Femur (tissue), 1 donor: ENCODE measurements at regions not wholly inside any gene's neighbourhood (a gene's known extent, or its start where the extent isn't known, plus 50 kb on each side); places are given as distances from the start of the nearest gene placed in this dataset.
"Not testable (repeated sequence)": the region's sequence is repeated elsewhere in the genome, so short reads cannot be mapped to it uniquely, and the experiment has no call there.

Experiments used
- DNase-seq: peaks from one replicate; pipeline ENCODE4 v3.0.0-alpha.2; 2017

DNA sequence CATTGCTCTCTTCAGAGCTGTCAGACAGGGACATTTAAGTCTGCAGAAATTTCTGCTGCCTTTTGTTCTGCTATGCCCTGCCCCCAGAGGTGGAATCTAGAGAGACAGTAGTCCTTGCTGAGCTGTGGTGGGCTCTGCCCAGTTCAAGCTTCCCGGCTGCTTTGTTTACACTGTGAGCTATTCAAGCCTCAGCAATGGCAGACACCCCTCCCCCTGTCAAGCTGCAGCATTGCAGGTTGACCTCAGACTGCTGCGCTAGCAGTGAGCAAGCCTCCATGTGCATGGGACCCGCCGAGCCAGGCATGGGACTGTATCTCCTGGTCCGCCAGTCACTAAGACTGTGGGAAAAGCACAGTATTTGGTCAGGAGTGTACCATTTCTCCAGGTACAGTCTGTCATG lies 53.6 kb upstream of the MAPK10 start:
- not testable (repeated sequence) for DNase-seq

DNA sequence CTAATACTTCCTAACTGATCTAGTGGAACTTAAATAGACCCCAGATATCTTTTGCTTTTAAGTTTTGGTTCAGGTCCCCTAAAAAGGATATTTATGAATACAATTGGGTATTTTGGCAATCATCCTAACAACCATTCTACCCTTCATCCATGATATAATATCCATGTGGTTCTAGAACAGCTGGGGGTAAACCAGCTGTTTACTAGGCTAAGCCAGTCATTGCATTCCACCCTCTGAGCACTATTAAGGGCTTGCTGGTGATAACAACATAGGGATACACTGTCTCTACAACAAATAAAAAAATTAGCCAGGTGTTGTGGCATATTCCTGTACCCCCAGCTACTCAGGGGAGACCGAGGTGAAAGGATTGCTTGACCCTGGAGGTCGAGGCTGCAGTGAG lies 54.8 kb upstream of the MAPK10 start:
- no peak for DNase-seq

DNA sequence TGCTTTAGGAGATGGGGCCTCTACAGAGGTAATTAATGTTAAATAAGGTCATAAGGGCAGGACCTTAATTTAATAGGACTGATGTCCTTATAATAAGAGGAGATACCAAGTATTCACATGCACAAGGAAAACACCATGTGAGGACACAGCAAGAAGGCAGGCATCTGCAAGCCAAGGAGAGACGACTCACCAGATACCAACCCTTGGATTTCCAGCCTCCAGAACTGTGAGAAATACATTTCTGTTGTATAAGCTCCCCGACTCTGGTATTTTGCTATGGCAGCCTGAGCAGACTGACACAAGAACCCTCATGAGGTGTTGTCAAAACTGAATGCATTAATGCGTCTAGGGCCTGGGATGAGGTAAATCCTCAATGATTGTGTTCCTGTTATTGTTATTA lies 56.2 kb upstream of the MAPK10 start:
- DNase-seq, result no peak

DNA sequence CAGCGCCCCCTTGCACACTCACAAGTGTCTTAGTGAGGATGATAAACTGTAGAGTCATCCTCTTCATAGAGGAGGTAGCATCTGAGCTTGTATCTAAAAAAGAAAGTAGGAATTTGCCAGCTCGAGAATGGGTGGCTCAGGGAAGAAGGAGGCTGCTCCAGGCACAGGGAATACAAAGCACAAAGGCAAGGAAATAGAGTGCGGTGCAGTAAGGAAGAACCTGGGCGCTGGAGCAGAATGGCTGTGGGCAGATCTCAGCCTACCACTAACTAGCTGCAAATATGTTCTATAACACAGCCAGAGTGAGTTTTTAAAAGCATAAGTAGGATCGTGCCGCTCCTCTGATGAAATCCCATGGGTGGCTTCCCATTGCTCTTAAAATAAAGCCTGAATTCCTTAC lies 61.6 kb upstream of the MAPK10 start:
- DNase-seq, result no peak

DNA sequence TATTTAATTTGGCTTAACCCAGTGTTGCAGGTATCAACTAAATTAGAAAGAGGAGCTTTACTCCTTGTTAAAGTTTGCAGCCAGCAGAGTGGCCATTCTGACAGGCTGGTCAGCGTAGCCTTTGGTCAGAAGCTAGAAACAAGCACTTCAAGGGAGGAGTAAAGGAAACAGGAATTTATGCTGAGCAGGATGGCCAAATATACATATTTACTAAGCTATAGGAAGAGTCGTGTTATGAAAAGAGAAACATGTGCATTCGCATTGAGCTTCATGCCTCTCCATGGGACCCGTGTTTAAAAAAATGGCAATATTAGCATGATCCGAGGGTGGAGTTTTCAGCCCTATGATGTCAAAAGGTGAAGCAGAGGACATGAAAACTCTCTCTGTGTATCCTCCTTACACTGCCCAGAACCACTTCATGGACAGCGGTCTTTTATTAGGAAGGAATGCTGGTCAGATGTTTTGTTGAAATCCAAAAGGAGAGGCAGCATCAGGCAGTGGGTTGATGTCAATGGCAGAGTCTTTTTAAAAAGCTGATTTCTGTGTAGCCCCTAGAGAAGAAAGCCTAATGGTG lies 71.8 kb upstream of the MAPK10 start:
- no peak for DNase-seq

DNA sequence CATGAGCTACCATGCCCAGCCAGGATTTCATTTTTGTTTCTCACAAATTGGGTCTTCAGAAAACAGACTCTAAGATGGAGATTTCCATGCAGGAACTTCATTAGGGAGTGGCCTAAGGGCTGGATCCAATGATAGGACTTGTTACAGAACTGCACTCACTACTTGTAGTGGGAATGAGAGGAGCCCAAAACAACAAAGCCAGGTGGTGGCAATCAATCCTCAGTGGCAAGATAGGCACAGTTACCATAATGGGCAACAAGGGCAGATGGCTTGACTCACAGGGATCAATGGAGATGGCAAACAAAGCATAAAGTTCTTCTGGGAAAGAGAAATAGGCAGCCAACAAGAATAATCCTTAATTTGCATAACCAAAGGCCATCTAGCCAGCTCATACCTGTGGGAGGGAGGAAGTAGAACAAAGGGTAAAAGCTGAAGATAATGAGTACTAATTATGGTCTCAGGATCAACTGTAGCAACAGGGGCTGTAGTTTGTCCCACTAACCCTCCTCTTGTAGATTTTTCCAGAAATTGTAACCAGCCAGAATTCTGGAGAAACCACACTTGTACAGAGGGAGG lies 72.8 kb upstream of the MAPK10 start:
- DNase-seq, result no peak

DNA sequence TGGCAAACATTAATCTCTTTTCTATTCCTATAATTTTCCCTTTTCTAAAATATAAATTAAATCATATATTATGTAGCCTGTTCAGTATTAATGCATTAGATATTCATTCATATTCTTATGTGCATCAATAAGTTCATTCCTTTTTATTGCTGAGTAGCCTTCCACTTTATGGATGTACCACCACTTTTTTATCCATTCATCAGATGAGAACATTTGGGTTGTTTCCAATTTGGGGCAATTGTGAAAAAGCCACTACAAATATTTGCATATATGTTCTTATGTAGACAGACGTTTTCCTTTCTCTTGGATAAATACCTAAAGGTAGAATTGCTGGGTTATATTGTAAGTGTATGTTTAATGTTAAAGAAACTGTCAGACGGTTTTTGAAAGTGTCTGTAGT lies 79.4 kb upstream of the MAPK10 start:
- no peak for DNase-seq

DNA sequence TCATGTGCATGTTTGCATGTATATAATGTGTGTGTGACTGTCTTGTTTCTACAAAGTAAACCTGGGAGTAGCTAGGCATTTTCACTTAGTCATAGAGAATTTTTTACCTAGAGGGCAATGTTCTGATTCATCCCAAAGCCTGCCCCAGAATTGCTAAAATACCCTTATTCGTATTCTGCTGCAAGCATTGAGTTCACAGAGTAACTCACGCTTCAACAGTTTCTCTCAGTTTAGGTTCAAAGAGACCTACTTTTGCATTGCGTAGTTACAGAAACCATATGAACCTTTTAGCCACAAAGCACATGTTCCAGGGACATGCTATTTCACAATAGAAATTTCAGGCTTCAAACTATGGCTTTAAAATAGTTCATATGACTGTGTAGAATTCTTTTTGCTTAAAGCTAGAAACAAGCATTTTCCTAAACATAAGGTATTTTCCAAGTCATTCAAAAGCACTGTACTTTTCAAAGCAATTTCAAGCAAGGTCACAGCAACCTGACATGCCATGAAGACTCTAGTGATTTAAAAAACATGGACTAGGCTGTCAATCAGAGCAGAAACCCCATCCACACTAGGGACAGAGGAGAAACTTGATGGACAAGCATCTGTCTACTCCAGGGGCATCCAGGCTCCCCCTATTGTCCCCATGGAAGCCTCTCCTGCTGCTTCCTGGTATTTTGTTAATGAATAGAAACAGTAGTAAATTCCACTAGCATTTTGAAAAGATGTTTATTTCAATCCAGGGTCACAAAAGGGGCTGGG lies 81.5 kb upstream of the MAPK10 start:
- DNase-seq, result no peak

DNA sequence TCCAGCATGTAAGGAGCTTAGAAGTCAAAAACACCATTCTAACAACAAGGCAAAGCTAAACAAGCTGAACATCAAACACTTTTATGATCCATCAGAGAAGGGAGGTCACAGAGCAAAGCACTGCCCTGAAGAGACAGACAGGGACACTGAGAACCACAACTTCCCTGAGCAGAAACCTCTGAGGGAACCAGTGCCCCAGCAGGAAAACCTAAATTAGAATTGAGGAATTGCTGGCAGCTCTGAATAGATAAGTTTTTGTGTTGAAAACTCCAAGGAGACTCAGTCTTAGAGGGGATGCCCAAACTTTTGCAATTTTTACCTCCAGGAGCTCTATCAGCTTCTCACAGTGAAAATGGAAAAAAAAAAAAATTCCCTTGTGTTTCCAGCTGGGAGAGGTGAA lies 83.0 kb upstream of the MAPK10 start:
- DNase-seq, result no peak

DNA sequence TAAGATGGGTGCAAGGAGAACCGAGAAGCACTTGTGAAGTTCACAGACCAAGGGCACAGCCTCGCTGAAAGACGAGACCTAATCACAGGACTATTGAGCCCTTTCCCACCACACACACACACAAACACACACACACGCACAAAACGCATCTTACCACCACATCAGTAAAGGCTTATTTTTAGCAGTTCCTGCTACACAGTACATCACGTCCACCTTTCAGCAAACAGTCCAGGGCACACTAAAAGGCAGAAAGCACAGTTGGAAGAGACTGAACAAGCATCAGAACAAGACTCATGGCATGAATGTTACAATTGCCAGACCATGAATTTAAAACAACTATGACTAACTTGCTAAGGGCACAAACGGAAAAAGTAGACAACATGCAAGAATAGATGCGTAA lies 83.6 kb upstream of the MAPK10 start:
- DNase-seq, result no peak

DNA sequence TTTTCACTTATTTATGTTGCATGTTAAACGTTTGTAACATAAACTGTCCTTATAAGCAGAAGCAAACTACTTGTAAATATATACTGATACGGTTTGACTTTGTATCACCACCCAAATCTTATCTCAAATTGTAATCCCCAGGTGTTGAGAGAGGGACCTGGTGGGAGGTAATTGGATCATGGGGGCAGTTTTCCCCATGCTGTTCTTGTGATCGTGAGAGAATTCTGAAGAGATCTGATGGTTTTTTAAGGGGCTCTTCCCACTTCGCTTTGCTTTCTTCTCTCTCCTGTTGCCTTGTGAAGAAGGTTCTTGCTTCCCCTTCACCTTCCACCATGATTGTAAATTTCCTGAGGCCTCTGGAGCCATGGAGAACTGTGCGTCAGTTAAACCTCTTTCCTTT lies 87.1 kb upstream of the MAPK10 start:
- no peak for DNase-seq

DNA sequence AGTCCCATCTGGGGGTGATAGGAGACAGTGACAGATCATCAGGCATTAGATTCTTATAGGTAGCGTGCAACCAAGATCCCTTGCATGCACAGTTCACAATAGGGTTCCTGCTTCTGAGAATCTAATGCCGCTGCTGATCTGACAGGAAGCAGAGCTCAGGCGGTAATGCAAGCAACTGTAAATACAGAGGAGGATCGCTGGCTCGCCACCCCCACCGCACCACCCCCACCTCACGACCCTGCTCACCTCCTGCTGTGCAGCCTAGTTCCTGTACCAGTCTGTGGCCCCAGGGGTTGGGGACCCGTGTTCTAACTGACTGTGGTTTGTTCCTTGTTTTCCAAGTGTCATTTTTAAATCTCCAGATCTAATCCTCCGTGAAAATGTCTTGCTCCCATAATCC lies 89.0 kb upstream of the MAPK10 start:
- DNase-seq, result no peak

DNA sequence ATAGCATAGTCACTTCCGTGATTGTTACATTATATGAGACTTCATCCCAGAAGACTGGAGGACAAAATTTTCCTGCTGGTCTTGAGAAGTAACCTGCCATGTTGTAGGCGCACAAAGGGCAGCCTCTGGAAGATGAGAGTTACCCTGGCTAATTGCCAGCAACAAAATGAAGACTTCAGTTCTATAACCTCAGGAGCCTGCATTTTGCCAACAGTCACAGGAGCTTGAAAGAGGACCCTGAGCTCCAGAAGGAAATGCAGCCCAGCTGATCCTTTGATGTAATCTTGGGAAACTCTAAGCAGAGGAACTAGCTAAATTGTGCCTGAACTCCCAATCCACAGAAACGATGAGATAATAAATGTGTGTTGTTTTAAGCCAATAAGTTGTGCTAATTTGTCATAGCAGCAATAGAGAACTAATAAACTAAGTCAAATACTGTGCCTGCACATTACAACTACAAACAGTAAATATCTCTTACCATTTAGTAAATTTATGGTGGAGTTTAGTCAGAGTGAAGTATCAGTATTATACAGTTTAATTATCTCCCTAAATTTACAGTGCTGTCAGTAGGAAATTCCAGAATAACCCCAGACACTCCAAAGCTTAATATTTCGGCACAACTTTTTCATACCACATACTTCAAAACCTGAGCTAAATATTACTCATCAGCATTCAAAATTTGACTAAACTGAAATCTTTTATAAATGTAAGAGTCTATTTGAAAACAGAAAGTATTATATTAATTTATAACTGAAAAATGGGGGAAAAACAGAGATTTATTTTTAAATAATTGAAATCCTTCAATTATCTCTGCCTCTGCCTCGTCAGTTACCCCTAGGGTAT lies 90.1 kb upstream of the MAPK10 start:
- DNase-seq, result no peak

DNA sequence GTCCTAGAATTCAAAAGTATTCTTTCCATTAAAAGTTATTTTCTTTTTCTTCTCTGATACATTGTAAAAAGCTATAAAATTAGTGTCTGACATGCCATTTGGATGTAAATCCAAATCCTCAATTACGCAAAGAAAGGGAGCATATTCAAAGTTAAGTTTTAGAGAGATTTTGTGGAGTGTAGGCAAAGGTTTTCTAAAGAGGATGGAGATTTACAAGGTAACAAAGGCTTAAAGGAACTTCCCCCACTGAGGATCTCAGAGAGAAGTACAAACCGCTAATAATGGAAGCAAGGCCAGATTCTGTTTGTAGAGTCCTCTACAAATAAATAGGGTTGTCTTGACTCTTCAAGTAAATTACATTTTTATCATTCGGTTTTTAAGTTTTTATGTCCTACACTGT lies 91.0 kb upstream of the MAPK10 start:
- no peak for DNase-seq

DNA sequence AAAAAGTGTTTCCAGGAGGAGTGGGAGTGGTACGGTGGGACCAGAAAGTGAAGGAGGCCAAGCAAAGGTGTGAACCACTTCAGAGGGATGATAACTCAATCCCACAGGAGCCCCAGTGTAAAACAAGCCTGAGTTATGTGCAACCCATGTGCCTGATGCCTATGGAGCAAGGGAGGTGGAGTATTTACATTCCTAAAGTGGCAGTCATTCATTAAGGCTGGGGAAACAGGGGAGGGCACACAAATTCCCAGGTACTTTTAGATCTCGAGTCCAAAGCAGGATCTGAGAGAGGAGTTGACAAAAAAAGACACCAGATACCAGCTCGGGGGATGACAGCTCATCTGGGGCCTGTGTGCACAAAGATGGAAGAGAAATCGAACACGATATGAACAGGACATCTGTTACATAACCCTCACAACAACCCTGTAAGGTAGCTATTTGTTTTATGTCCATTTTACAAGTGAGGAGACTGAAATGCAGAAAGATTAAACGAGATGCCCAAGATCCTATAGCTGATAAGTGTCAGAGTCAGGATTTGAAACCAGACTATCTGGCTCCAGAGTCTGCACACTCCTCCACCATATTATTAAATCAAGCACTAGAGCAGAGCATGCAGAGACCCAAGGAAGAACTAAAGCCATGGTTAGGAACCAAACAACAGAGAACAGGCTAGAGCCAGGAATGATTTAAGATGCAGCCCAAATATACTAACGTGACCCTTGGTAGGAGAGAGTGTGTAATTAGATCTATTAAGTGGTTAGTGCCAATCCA lies 91.9 kb upstream of the MAPK10 start:
- DNase-seq, result no peak

DNA sequence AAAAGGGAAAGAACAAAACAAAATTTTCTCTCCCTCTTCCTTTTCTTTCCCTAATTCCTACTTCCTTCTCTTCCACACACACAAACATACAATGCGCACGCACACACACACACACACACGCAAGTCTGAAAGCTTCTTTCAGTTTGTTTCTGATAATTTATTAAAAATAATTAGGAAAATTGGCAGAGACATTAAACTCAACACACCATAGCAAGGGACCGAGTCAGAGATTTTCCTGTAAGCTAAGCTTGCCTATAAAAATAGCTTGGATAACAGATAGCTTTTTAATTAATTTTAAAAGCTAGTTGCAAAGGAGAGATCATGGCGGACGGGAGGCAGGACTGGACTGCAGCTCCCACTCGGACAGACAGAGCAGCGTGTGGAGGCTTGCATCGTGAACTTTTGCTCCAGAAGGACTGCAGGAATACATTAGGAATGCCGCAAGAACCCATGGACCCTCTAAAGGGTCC lies 92.6 kb upstream of the MAPK10 start:
- DNase-seq, result no peak

DNA sequence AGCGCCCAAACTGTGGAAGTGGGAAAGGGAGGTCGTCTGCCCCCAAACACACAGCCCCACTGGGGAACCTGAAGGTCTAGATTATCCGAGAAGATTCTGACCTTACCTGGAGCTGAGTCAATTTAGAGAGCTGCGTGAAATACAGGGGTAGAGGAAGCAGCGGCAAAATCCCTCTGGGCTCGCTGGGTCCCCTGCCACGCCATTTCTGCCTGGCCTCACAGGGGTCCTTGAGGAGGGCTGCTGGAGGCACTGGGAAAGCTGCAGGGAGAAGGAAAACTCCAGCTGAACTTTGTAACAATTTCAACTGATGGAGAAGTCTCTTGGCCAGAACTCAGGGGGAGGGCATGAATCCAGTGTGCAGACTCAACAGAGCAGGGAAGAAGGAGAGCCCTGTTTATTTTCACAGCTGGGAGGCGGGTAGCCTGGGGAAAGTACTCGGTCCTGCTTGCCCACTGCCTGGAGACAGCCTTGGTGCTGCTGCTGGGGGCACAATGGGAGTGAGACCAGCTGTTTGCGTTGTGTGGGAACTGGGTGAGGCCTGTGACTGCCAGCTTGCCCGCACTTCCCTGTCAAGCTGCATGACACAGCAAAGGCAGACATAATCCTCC lies 93.2 kb upstream of the MAPK10 start:
- DNase-seq, result peak; percentile 46

DNA sequence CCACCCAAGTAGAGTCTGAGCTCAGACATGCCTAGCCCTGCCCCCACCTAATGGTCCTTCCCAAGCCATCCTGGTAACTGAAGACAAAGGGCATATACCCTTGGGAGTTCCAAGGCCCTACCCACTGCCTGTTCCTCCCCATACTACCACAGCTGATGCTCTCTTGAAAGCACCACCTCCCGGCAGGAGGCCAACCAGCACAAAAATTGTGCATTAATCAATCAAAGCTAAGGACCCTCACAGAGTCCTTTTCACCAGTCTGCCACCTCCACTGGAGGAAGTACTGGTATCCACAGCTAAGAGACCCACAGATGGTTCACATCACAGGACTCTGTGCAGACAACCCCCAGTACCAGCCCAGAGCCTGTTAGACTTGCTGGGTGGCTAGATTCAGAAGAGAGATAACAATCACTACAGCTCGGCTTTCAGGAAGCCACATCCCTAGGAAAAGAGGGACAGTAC lies 93.8 kb upstream of the MAPK10 start:
- DNase-seq, result not testable (repeated sequence)

DNA sequence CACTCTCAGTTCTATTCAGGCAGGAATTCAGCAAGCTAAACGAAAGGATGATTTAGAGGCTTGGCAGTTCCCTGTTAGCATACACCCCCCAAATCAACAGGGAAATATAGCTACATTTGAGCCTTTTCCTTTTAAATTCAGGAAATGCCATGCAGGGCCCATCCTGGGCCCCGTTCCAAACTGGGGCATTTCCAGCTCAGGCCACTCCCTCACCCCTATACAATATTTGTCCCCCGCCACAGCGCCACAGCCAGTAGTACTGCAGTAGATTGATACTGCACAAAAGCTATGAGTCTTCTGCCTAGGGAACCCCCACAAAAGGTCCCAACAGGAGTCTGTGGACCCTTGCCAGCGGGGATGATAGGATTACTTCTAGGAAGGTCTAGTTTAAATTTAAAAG lies 102.0 kb upstream of the MAPK10 start:
- DNase-seq, result no peak

DNA sequence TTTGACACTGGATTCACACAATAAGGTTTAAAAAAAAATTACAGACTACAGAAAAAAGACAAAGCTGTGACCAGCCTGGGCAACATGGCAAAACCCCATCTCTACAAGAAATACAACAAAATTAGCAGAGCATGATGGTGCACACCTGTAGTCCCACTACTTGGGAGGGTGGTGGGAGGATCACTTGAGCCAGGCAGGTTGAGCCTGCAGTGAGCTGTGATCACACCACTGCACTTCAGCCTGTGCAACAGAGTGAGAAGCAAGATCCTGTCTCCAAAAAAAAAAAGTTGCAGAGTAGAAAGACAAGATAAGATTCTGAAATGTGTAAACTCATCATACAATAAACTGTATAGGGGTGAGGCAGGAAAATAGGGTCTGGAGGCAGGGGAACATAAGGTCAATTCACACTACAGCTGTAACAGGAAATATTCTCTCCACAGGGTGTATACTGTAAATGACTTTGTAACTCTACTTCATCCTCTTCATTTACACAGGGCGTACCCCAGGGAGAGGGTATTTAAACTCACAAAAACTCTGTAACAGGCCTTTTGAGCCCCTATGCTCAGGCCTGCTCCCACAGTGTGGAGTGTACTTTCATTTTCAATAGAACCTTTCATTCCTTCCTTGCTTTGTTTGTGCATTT lies 112.6 kb upstream of the MAPK10 start:
- DNase-seq, result no peak

DNA sequence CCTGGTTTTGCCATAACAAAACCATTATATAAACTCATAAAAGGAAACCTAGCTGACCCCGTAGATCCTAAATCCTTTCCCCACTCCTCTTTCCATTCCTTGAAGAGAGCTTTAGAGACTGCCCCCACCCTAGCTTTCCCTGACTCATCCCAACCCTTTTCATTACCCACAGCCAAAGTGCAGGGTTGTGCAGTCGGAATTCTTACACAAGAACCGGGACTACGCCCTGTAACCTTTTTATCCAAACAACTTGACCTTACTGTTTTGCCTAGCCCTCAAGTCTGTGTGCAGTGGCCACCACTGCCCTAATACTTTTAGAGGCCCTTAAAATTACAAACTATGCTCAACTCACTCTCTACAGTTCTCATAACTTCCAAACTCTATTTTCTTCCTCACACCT lies 116.0 kb upstream of the PTPN13 start:
- not testable (repeated sequence) for DNase-seq

DNA sequence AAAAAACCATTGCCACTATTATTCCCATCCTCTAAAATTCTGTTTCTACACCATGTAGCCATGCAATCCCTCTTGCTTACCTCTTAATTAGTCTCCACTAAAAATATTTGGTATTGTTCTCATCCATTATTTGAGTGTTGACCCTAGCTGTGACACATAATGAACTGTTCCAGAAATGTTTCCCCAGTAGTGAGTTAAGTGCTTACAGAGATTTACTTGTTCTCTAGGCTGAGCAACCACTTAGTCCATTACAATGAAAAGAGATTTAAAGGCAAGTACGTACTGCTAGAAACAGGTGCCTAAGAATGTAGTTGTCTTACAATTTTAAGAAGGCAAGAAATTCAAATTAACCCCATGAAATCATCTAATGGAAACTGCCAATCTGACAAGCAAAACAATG lies 112.7 kb upstream of the PTPN13 start:
- no peak for DNase-seq
